ENCODE measurements at regions not wholly inside any gene's neighbourhood (a gene's known extent, or its start where the extent isn't known, plus 50 kb on each side); places are given as distances from the start of the nearest gene placed in this dataset.

DNA sequence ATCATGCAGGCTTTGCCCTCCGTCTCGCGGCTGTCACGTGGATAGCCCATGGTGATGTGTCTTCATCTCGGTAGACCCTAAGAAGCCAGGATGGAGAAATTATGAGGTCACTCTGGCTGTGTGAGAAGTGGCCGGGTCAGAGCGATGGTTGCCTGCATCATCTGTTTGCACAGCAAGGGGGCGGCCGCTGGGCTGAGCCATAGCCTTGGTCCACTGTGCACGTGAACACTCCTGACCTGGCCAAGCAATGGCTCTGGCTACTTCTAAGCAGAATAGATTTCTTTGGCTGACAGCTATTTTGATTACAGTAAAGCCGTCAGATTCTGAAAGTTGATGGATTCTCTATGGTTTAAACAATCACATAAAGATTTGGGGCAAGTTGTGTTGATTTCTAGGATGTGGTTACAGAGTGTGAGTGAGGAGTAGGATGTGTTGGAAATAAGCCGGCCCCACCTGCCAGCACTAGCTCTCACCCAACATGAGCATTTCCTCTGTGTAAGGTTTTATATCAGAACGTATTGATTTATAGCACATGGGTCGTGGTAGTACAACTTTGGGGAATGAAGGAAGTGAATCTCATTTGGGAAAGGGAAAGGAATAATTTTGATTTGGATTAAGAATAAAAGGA is 214.4 kb upstream of the GPR26 start:
- WGBS: 93% methylated on average over 13 of the region's 14 CpGs
- Histone ChIP-seq H3K27me3 (ENCODE audit: insufficient read depth, low read length) (no peaks in the 10 kb centered on the region), H3K4me3 (ENCODE audit: low read length) (no peak overlapping the region), H3K4me1 (ENCODE audit: insufficient read depth, low read length) (no peaks in the 10 kb centered on the region), H3K9me3 (ENCODE audit: insufficient read depth, low read depth, low read length) (no peaks in the 10 kb centered on the region), H3K27ac (ENCODE audit: low read depth, low read length) (no peak overlapping the region), H3K36me3 (ENCODE audit: insufficient read depth, low read length) (no peaks in the 10 kb centered on the region), H3K9ac (ENCODE audit: low read depth, low read length) (no peak overlapping the region)

DNA sequence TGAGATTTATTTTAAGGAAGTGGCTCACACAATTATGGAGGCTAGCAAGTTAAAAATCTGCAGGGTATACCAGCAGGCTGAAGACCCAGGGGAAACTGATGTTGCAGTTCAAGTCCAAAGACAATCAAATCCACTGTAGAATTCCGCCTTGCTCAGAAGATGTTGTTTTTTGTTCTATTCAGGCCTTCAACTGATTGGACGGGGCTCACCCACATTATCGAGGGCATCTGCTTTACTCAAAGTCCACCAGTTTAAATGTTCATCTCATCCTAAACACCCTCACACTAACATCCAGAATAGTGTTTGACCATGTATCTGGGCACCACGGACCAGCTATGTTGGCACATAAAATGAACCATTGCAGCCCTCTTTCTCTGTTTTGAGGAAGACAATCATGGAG is 211.2 kb upstream of the GPR26 start:
- 95% methylated on average over 4 of the region's 4 CpGs for WGBS
- no peaks in the 10 kb centered on the region for H3K36me3 ChIP-seq (ENCODE audit: insufficient read depth, low read length)
- H3K27me3 ChIP-seq (ENCODE audit: insufficient read depth, low read length): no peaks in the 10 kb centered on the region
- no peak overlapping the region for H3K4me3 ChIP-seq (ENCODE audit: low read length)
- no peaks in the 10 kb centered on the region for H3K9me3 ChIP-seq (ENCODE audit: insufficient read depth, low read depth, low read length)
- H3K27ac ChIP-seq (ENCODE audit: low read depth, low read length): no peak overlapping the region
- peaks cover 20% of the 10 kb centered on the region for H3K4me1 ChIP-seq (ENCODE audit: insufficient read depth, low read length)
- no peak overlapping the region for H3K9ac ChIP-seq (ENCODE audit: low read depth, low read length)

DNA sequence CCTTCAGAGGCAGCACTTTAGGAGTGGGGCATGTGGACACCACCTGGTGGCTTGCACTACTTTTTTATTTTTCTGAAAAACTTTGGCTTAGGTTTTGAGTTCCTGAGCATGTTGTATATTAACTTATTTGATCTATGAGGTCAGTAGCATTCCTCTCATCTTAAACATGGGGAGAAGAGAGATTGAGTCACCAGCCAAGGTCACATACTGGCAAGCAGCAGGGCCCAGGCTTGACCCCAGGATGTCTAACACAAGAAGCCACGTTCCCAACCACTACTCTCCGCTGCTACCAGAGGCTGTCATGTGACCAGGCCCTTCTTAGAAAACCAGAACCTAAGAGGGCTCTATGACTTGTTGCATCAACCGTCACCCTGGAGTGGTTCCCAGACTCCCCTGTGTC is 210.3 kb upstream of the GPR26 start:
- Histone ChIP-seq H3K4me3 (ENCODE audit: low read length) (no peak overlapping the region), H3K27me3 (ENCODE audit: insufficient read depth, low read length) (no peaks in the 10 kb centered on the region), H3K9ac (ENCODE audit: low read depth, low read length) (no peak overlapping the region), H3K9me3 (ENCODE audit: insufficient read depth, low read depth, low read length) (no peaks in the 10 kb centered on the region), H3K27ac (ENCODE audit: low read depth, low read length) (no peak overlapping the region), H3K4me1 (ENCODE audit: insufficient read depth, low read length) (peaks cover 29% of the 10 kb centered on the region), H3K36me3 (ENCODE audit: insufficient read depth, low read length) (no peaks in the 10 kb centered on the region)
- 95% methylated on average over 3 of the region's 3 CpGs for WGBS

DNA sequence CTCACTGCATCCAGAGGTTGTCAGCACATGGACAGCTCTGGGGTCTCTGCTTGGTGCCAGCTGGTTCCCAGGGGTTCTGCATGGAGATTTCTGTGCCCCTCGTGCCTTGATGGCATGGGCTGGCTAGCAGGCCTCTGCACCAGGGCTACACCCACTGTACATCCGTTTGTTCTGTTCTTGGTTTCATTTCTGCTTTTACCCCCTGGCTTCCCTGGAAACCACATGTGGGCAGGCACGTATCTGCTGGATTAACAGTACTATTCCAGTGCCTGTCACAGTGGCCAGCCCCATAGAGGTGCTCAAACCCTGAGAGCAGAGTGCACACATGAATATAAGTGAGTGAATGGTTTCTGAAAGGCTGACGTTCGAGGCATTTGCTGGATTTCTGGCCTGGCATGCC is 207.2 kb upstream of the GPR26 start:
- H3K27ac ChIP-seq (ENCODE audit: low read depth, low read length): peak overlapping the region; percentile 90
- no peaks in the 10 kb centered on the region for H3K9me3 ChIP-seq (ENCODE audit: insufficient read depth, low read depth, low read length)
- no peak overlapping the region for H3K4me3 ChIP-seq (ENCODE audit: low read length)
- H3K4me1 ChIP-seq (ENCODE audit: insufficient read depth, low read length): peaks cover 35% of the 10 kb centered on the region
- peak overlapping the region; percentile 13; the same call in 1 of the 2 replicates for H3K9ac ChIP-seq (ENCODE audit: low read depth, low read length)
- no peaks in the 10 kb centered on the region for H3K27me3 ChIP-seq (ENCODE audit: insufficient read depth, low read length)
- H3K36me3 ChIP-seq (ENCODE audit: insufficient read depth, low read length): no peaks in the 10 kb centered on the region
- WGBS: 65% methylated on average over 5 of the region's 5 CpGs

DNA sequence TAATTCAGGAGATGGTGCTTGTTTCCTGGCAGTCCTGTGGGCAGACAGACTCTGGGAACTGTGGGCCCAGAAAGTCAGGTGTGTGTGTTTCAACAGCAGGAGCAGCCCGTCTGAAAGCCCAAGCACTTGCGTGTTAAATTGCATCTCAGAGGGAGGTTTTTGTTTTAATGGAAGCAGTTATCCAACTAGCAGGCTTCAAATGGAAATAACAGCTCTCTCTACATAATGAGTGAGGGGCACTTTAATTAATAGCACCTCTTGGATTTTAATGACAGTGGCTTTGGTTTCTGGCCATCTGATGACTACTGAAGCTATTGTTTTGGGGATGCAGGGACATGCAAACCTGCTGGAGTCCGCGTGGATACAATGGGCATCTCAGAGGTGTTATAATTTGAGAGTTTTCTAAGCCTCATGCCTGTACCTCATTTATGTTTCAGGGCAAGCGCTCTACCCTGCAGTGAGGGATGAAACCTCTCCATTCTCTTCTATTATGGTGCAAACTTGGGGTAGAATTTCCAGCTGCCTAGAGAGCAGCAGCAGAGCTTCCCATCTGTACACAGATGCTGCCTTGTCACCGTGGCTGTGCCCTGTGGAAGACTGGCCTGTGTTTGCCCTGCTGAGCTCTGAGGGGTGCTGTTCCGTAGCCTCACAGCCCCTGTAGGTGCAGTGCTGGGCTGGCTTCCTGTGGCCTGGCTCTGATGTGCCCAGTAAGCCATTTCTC is 206.6 kb upstream of the GPR26 start:
- H3K27ac ChIP-seq (ENCODE audit: low read depth, low read length): peak overlapping the region; percentile 90
- H3K9me3 ChIP-seq (ENCODE audit: insufficient read depth, low read depth, low read length): no peaks in the 10 kb centered on the region
- H3K9ac ChIP-seq (ENCODE audit: low read depth, low read length): peak overlapping the region; percentile 41; the same call in 1 of the 2 replicates
- H3K4me3 ChIP-seq (ENCODE audit: low read length): no peak overlapping the region
- no peaks in the 10 kb centered on the region for H3K27me3 ChIP-seq (ENCODE audit: insufficient read depth, low read length)
- WGBS: 18% methylated on average over 7 of the region's 7 CpGs
- no peaks in the 10 kb centered on the region for H3K36me3 ChIP-seq (ENCODE audit: insufficient read depth, low read length)
- H3K4me1 ChIP-seq (ENCODE audit: insufficient read depth, low read length): peaks cover 35% of the 10 kb centered on the region

DNA sequence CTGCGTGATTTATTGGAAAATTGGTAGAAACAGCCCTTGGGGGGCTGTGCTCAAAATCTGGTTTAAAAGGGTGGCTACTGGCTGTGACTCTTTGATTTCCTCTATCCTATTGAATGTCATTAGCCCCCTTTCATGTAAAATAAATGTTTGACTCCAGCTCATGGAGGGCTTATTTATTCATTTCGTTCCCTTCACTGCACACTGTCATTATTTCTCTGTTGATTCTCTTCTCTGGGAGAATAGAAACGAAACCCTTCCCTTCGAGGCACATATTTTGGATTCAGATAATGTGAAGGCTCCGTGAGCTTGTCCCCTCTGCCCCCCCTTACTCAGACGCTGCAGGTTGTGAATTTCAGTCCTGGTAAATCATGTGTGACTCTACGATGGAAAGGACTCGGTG is 203.9 kb upstream of the GPR26 start:
- WGBS: 92% methylated on average over 8 of the region's 8 CpGs
- H3K4me1 ChIP-seq (ENCODE audit: insufficient read depth, low read length): peaks cover 35% of the 10 kb centered on the region
- no peaks in the 10 kb centered on the region for H3K36me3 ChIP-seq (ENCODE audit: insufficient read depth, low read length)
- H3K27ac ChIP-seq (ENCODE audit: low read depth, low read length): no peak overlapping the region
- no peak overlapping the region for H3K9ac ChIP-seq (ENCODE audit: low read depth, low read length)
- H3K27me3 ChIP-seq (ENCODE audit: insufficient read depth, low read length): no peaks in the 10 kb centered on the region
- H3K4me3 ChIP-seq (ENCODE audit: low read length): no peak overlapping the region
- no peaks in the 10 kb centered on the region for H3K9me3 ChIP-seq (ENCODE audit: insufficient read depth, low read depth, low read length)

DNA sequence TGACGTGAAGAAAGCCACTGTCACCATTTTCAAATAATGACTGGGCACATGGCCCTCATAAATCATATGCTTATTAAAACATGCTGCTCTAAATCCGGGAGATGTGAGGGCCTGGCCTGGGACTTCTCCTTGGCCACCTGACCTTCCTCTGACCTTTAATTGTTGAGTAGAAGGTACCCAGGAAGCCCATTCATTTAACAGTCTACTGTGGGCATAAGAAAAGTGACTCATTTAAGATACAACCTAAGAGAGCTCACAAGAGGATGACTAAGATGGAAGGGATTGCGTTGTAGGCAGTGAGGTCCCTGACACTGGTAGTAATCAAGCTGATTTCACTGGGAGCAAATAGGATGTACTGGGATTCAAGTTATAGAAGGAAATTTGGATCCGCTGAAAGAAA is 203.4 kb upstream of the GPR26 start:
- 86% methylated on average over 4 of the region's 4 CpGs for whole genome bisulfite sequencing
- H3K27ac ChIP-seq (ENCODE audit: low read depth, low read length): no peak overlapping the region
- no peaks in the 10 kb centered on the region for H3K27me3 ChIP-seq (ENCODE audit: insufficient read depth, low read length)
- H3K9ac ChIP-seq (ENCODE audit: low read depth, low read length): no peak overlapping the region
- H3K36me3 ChIP-seq (ENCODE audit: insufficient read depth, low read length): no peaks in the 10 kb centered on the region
- H3K4me3 ChIP-seq (ENCODE audit: low read length): no peak overlapping the region
- H3K4me1 ChIP-seq (ENCODE audit: insufficient read depth, low read length): peaks cover 33% of the 10 kb centered on the region
- H3K9me3 ChIP-seq (ENCODE audit: insufficient read depth, low read depth, low read length): no peaks in the 10 kb centered on the region

DNA sequence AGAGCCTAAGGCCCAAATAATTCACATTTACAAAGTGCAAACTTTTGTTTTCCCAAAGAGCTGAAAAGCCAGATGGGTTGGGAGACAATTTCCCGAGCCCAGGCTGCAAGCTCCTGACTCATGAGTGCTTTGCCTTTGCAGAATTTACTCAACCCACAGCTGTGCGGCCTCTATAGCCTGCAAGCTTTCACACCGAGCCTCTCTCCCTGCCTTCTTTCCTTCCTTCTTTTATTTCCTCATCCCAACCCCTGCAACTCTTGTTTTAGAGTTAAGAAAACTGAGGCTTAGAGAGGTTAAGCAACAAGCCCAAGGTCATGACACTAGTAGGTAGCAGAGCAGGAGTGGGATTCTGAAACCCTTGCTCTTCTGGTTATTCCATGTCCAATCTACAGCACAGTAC is 203.0 kb upstream of the GPR26 start:
- no peak overlapping the region for H3K27ac ChIP-seq (ENCODE audit: low read depth, low read length)
- no peak overlapping the region for H3K4me3 ChIP-seq (ENCODE audit: low read length)
- peaks cover 29% of the 10 kb centered on the region for H3K4me1 ChIP-seq (ENCODE audit: insufficient read depth, low read length)
- H3K27me3 ChIP-seq (ENCODE audit: insufficient read depth, low read length): no peaks in the 10 kb centered on the region
- 79% methylated on average over 3 of the region's 3 CpGs for WGBS
- no peak overlapping the region for H3K9ac ChIP-seq (ENCODE audit: low read depth, low read length)
- H3K36me3 ChIP-seq (ENCODE audit: insufficient read depth, low read length): no peaks in the 10 kb centered on the region
- no peaks in the 10 kb centered on the region for H3K9me3 ChIP-seq (ENCODE audit: insufficient read depth, low read depth, low read length)

DNA sequence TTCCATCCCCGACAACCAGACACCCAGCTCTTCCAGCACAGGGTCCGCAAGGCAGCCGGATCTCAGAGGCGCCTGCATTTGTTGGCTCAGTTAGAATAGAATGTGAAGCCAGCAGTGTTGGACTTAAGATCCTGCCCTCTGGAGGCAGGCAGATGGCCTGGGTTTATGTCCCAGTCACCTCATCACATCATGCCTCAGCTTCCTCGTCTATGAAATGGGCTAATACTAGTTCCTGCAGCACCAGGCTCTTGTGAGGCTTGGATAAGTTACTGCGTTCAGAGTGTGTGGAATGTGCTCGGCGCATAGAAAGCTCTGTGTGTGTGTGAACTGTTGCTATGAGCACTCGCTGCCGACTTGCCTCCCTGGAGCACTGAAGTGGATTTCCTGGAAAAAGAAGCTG is 202.5 kb upstream of the GPR26 start:
- peaks cover 25% of the 10 kb centered on the region for H3K4me1 ChIP-seq (ENCODE audit: insufficient read depth, low read length)
- no peaks in the 10 kb centered on the region for H3K36me3 ChIP-seq (ENCODE audit: insufficient read depth, low read length)
- WGBS: 97% methylated on average over 10 of the region's 10 CpGs
- no peak overlapping the region for H3K27ac ChIP-seq (ENCODE audit: low read depth, low read length)
- H3K9ac ChIP-seq (ENCODE audit: low read depth, low read length): no peak overlapping the region
- H3K4me3 ChIP-seq (ENCODE audit: low read length): no peak overlapping the region
- H3K9me3 ChIP-seq (ENCODE audit: insufficient read depth, low read depth, low read length): no peaks in the 10 kb centered on the region
- H3K27me3 ChIP-seq (ENCODE audit: insufficient read depth, low read length): no peaks in the 10 kb centered on the region

DNA sequence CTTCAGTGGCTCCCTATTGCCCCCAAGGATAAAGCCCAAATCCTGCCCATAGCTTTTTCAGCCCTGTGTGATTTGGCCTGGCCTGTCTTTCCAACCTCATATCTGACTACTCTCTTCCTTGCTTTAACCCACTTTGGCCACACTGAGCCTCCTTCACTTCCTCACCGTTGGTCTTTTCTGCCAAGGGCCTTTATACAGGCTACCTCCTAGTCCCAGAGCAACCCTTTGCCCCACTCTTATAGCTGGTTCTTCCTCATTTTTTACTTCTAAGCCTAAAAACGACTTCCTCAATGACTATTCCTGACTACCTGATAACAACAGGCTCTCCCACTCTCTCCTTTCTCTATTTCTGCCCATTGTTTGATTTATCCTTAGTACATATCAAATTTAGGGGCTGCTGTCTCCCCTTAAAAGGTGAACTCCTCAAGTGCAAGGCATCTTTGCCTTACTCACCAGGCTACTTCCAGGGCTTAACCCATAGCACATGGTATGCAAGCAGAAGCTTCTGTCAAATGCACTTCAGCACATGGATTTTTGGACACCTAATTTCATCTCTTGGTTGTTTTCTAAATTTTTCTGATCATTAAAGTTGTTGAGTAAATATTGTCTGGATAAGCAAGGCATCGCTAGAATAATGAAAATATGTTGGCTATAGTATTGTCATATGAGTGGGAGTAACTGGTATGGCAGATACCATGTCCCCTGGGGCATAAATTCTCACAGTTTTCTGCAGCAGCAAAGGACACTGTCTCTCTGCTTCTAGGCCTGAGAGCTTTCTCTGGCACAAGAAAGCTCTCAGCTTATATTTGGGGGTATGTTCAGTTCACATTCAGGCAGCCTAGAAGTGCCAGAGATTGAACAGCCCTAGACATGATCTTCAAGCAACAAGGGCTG is 201.5 kb upstream of the GPR26 start:
- Histone ChIP-seq H3K27ac (ENCODE audit: low read depth, low read length) (no peak overlapping the region), H3K9ac (ENCODE audit: low read depth, low read length) (no peak overlapping the region), H3K36me3 (ENCODE audit: insufficient read depth, low read length) (no peaks in the 10 kb centered on the region), H3K4me3 (ENCODE audit: low read length) (no peak overlapping the region), H3K4me1 (ENCODE audit: insufficient read depth, low read length) (peaks cover 18% of the 10 kb centered on the region), H3K9me3 (ENCODE audit: insufficient read depth, low read depth, low read length) (no peaks in the 10 kb centered on the region), H3K27me3 (ENCODE audit: insufficient read depth, low read length) (no peaks in the 10 kb centered on the region)
- 83% methylated on average over 3 of the region's 3 CpGs for WGBS

DNA sequence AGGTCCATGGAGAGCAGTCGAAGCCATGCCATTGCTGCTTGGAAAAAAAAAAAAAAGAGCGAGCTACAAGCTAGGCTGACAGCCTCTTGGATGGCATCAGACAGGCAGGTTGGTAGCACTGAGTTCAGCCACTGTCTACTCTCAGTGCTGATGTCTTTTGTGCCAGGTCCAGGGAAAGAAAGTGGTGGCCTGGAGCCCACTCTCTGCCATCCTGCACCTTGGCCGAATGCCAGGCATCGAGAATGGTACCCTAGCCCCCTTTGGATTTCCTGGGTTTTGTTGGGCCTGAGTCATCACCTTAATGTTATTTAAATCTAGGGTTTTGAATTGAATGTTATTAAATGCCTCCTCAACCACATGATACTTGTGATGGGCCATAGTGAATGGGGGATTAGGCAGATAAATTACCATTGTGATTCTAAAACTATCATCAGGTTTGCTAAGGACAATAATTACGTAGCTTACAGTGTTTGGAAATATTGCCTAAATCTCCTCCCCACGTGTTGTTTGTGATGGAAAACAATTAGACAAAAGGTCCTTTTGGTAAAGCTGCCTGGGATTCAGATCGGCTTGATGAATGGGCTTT is 195.7 kb upstream of the GPR26 start:
- Histone ChIP-seq H3K36me3 (ENCODE audit: insufficient read depth, low read length) (no peaks in the 10 kb centered on the region), H3K9me3 (ENCODE audit: insufficient read depth, low read depth, low read length) (no peaks in the 10 kb centered on the region), H3K27me3 (ENCODE audit: insufficient read depth, low read length) (no peaks in the 10 kb centered on the region), H3K27ac (ENCODE audit: low read depth, low read length) (peak overlapping the region; percentile 50; the same call in 1 of the 2 replicates), H3K9ac (ENCODE audit: low read depth, low read length) (no peak overlapping the region), H3K4me1 (ENCODE audit: insufficient read depth, low read length) (peaks cover 16% of the 10 kb centered on the region), H3K4me3 (ENCODE audit: low read length) (no peak overlapping the region)
- WGBS: 66% methylated on average over 7 of the region's 7 CpGs

All from HUES64 (cell line).